ENCODE measurements at regions not wholly inside any gene's neighbourhood (a gene's known extent, or its start where the extent isn't known, plus 50 kb on each side); places are given as distances from the start of the nearest gene placed in this dataset.

DNA sequence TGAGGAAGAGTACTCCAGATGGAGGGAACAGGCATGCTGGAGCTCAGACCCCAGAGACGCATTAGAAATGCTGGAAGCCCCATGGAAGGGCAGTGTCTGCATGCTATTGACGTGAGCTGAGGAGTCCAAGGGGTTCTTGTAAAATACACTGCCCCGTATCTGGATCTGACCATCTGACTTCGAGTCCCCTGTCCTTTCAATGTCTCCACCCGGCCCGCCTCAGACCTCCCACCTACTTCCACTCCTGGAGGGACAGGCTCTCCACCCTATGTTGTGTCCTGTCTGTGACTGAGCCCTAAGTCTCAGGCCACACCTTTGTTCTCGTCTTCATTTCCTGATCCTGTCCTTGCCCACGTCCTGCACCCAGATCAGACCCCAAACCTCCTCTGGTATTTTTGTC lies 496.3 kb downstream of the CDH26 start:
- POLR2A ChIA-PET (ENCODE audit: partially characterized antibody): no interaction called here
- H3K56ac ChIP-seq (replicated peaks; ENCODE audit: insufficient read length, low read depth, low read length): no peak overlapping the region
- no peak overlapping the region for H4K8ac ChIP-seq (ENCODE audit: extremely low read depth, insufficient read depth, low read length)
- no peaks in the 10 kb centered on the region for H3K79me2 ChIP-seq (ENCODE audit: control insufficient read depth in 1 of 2, insufficient read depth in 2 of 2, low read length in 2 of 2)
- H3K4me3 ChIP-seq (ENCODE audit: extremely low read depth in 1 of 4, insufficient read depth in 2 of 4, low read depth in 3 of 4, low read length in 4 of 4): no peak overlapping the region
- no peak overlapping the region for H4K91ac ChIP-seq (replicated peaks; ENCODE audit: insufficient read length, low read length)
- no peaks in the 10 kb centered on the region; a peak in 3 of 7 replicates for H3K27me3 ChIP-seq (replicated peaks in 1 of 4; ENCODE audit: control insufficient read depth in 3 of 4, extremely low read depth in 1 of 4, insufficient read depth in 3 of 4, low read length in 3 of 4)
- H3K14ac ChIP-seq (ENCODE audit: insufficient read length): no peak overlapping the region
- no peak overlapping the region for H3K18ac ChIP-seq (ENCODE audit: extremely low read depth, low read length)
- no peak overlapping the region for H2BK15ac ChIP-seq (ENCODE audit: low read length)
- no peak for DNase-seq (ENCODE audit: low read depth in 1 of 2, low spot score in 2 of 2)
- CTCF ChIA-PET (ENCODE audit: partially characterized antibody): interaction anchor here (0.6 to 5.8 kb wide), 12 partner anchors 14 to 959 kb away, joined by 3 to 40 read pairs (median 4); no protein-coding TSS in a partner anchor
- no peak overlapping the region for H3K4me2 ChIP-seq (ENCODE audit: insufficient read depth in 1 of 2, low read depth in 2 of 2, low read length in 2 of 2)
- no peak overlapping the region for H3K9ac ChIP-seq (replicated peaks in 1 of 4; ENCODE audit: extremely low read depth in 1 of 4, low read depth in 3 of 4, low read length in 3 of 4)
- no peak overlapping the region for H2BK12ac ChIP-seq (ENCODE audit: low read depth, low read length)
- H3K27ac ChIP-seq (ENCODE audit: low read depth, low read length): no peak overlapping the region
- H4K20me1 ChIP-seq (replicated peaks in 1 of 2; ENCODE audit: control insufficient read depth in 1 of 2, insufficient read depth in 2 of 2, low read length in 2 of 2): no peaks in the 10 kb centered on the region
- no peaks in the 10 kb centered on the region for H3K9me3 ChIP-seq (ENCODE audit: insufficient read depth in 2 of 2, low read depth in 1 of 2, low read length in 1 of 2)
- 88% methylated on average over 8 of the region's 8 CpGs; no CpG with 5 or more reads in 1 of the 2 experiments for WGBS, 2 experiments (ENCODE audit: extremely low coverage in 1 of 2, insufficient coverage in 1 of 2, insufficient read length in 1 of 2, insufficient replicate concordance in 2 of 2, low coverage in 1 of 2, low lambda C conversion rate in 2 of 2, missing lambda C conversion rate in 1 of 2)
- FAIRE-seq: no peak
- H2BK20ac ChIP-seq (ENCODE audit: low read length): no peak overlapping the region
- no peak overlapping the region for H2BK5ac ChIP-seq (ENCODE audit: low read depth, low read length)
- no peaks in the 10 kb centered on the region for H3K36me3 ChIP-seq (ENCODE audit: control insufficient read depth in 2 of 4, insufficient read depth in 4 of 4, low read length in 3 of 4)
- H3K79me1 ChIP-seq (ENCODE audit: low read depth, low read length): no peaks in the 10 kb centered on the region
- no peak overlapping the region for H2BK120ac ChIP-seq (replicated peaks; ENCODE audit: low read depth, low read length)
- no peaks in the 10 kb centered on the region for H3K23me2 ChIP-seq (ENCODE audit: low read depth, low read length)
- no peaks in the 10 kb centered on the region for H3K4me1 ChIP-seq (replicated peaks in 1 of 4; ENCODE audit: control insufficient read depth in 3 of 4, insufficient read depth in 4 of 4, low read length in 3 of 4)
- no peak overlapping the region for H2AK5ac ChIP-seq (ENCODE audit: low read depth, low read length)
- no peak overlapping the region for H2AFZ ChIP-seq (ENCODE audit: low read length)
- no peak overlapping the region for H3K4ac ChIP-seq (replicated peaks; ENCODE audit: insufficient read length, low read depth, low read length)
- H3K23ac ChIP-seq (ENCODE audit: insufficient read length): no peak overlapping the region
- H4K5ac ChIP-seq (ENCODE audit: insufficient read length, low read depth, low read length): no peak overlapping the region
- TF ChIP-seq JUND (IDR thresholded peaks at IDR 0.05; ENCODE audit: low read length) (no peak), SUZ12 (IDR thresholded peaks at IDR 0.05; ENCODE audit: low read length) (no peak), RXRA (IDR thresholded peaks at IDR 0.05; ENCODE audit: insufficient read depth, low read depth, low read length) (no peak), RAD21 (IDR thresholded peaks at IDR 0.05 in 1 of 2, conservative IDR thresholded peaks at IDR 0.05 in 1 of 2; ENCODE audit: low read depth in 2 of 2, low read length in 2 of 2) (no peak), CBX5 (IDR thresholded peaks at IDR 0.05; ENCODE audit: low read depth, low read length) (no peak), EZH2 (IDR thresholded peaks at IDR 0.05; ENCODE audit: low read depth, low read length, severe bottlenecking) (no peak), PHF8 (conservative IDR thresholded peaks at IDR 0.05; ENCODE audit: low read depth, low read length) (no peak), SIN3A (conservative IDR thresholded peaks at IDR 0.05 in 1 of 2, IDR thresholded peaks at IDR 0.05 in 1 of 2; ENCODE audit: low read depth in 1 of 2, low read length in 2 of 2) (no peak), TAF7 (optimal IDR thresholded peaks at IDR 0.05; ENCODE audit: borderline replicate concordance, low read depth, low read length) (no peak)
- TF ChIP-seq, protein P1, sequence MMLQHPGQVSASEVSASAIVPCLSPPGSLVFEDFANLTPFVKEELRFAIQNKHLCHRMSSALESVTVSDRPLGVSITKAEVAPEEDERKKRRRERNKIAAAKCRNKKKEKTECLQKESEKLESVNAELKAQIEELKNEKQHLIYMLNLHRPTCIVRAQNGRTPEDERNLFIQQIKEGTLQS (IDR thresholded peaks at IDR 0.05; ENCODE audit: insufficient read depth, low read depth, low read length): no peak
- TF ChIP-seq, protein P2, sequence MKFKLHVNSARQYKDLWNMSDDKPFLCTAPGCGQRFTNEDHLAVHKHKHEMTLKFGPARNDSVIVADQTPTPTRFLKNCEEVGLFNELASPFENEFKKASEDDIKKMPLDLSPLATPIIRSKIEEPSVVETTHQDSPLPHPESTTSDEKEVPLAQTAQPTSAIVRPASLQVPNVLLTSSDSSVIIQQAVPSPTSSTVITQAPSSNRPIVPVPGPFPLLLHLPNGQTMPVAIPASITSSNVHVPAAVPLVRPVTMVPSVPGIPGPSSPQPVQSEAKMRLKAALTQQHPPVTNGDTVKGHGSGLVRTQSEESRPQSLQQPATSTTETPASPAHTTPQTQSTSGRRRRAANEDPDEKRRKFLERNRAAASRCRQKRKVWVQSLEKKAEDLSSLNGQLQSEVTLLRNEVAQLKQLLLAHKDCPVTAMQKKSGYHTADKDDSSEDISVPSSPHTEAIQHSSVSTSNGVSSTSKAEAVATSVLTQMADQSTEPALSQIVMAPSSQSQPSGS (IDR thresholded peaks at IDR 0.05; ENCODE audit: low read length): no peak

Measured in H1 (cell line).